ENCODE measurements at regions not wholly inside any gene's neighbourhood (a gene's known extent, or its start where the extent isn't known, plus 50 kb on each side); places are given as distances from the start of the nearest gene placed in this dataset.

- no peak for TF ChIP-seq GABPA (IDR thresholded peaks at IDR 0.05; ENCODE audit: borderline replicate concordance, insufficient read depth, low read length)
- no peak for TF ChIP-seq JUND (IDR thresholded peaks at IDR 0.05; ENCODE audit: low read length)
- TF ChIP-seq NRF1 (IDR thresholded peaks at IDR 0.05; ENCODE audit: low read depth, low read length): no peak
- TF ChIP-seq CBX5 (IDR thresholded peaks at IDR 0.05; ENCODE audit: low read depth, low read length): no peak
- TF ChIP-seq KDM4A (IDR thresholded peaks at IDR 0.05; ENCODE audit: low read depth, low read length, severe bottlenecking): no peak
Observed at GRCh38 chr2:402206-402605, 114.3 kb upstream of the ALKAL2 start (continued).
